DND-41 (cell line): ENCODE measurements at regions not wholly inside any gene's neighbourhood (a gene's known extent, or its start where the extent isn't known, plus 50 kb on each side); places are given as distances from the start of the nearest gene placed in this dataset.

ENCODE experiments used
- ATAC-seq: fragments of 200-7000 bp; cut with Tn5 transposase; 3 replicates; pipeline ENCODE4 v1.9.1; 2021; ENCODE audit warnings: low read depth; ENCODE audit not compliant: insufficient read depth
- DNase-seq: peaks from one replicate; pipeline ENCODE4 v3.0.0-alpha.2; 2020
- H2AFZ ChIP-seq: 2 replicates; pipeline ENCODE4 v1.6.0; 2012; ENCODE audit warnings: low read depth, low read length
- H3K27ac ChIP-seq: 2 replicates; pipeline ENCODE4 v1.5.1; 2012; ENCODE audit warnings: low read length, inconsistent platforms
- H3K27me3 ChIP-seq: fragments of 200-600 bp; sonication (generic); 2 replicates; pipeline ENCODE4 v1.6.0; 2012; ENCODE audit warnings: low read length, mild to moderate bottlenecking, inconsistent platforms; ENCODE audit not compliant: insufficient read depth, poor library complexity
- H3K36me3 ChIP-seq: 2 replicates; pipeline ENCODE4 v1.5.1; 2012; ENCODE audit warnings: low read length, inconsistent platforms; ENCODE audit not compliant: insufficient read depth
- H3K4me1 ChIP-seq: 2 replicates; pipeline ENCODE4 v1.5.1; 2012; ENCODE audit warnings: mild to moderate bottlenecking, low read length; ENCODE audit not compliant: insufficient read depth
- H3K4me2 ChIP-seq: 2 replicates; pipeline ENCODE4 v1.6.0; 2012; ENCODE audit warnings: mild to moderate bottlenecking, moderate library complexity, low read length, inconsistent platforms; ENCODE audit not compliant: insufficient read depth
- H3K4me3 ChIP-seq, 2 experiments: fragments of 200-600 bp in 1 of 2; shearing (Covaris generic) in 1 of 2; 2 replicates each; pipeline ENCODE4 v1.5.1; 2012 to 2016; ENCODE audit warnings: inconsistent platforms in 2 of 2, low read length in 2 of 2, mild to moderate bottlenecking in 2 of 2, low read depth in 1 of 2, moderate library complexity in 1 of 2
- H3K79me2 ChIP-seq: 2 replicates; pipeline ENCODE4 v1.6.0; 2012; ENCODE audit warnings: low read length, inconsistent platforms; ENCODE audit not compliant: insufficient read depth
- H3K9ac ChIP-seq: 2 replicates; pipeline ENCODE4 v1.6.0; 2012; ENCODE audit warnings: low read depth, mild to moderate bottlenecking, inconsistent platforms, low read length, moderate library complexity
- H3K9me3 ChIP-seq: 2 replicates; pipeline ENCODE4 v1.5.1; 2012; ENCODE audit warnings: low read length, moderate library complexity, mild to moderate bottlenecking, inconsistent platforms; ENCODE audit not compliant: insufficient read depth, severe bottlenecking
- H4K20me1 ChIP-seq: 2 replicates; pipeline ENCODE4 v1.6.0; 2012; ENCODE audit warnings: low read length; ENCODE audit not compliant: insufficient read depth
- CTCF ChIP-seq: IDR thresholded peaks from 2 replicates; pipeline ENCODE4 v1.5.1; 2012; ENCODE audit warnings: borderline replicate concordance, low read length, moderate library complexity, mild to moderate bottlenecking; ENCODE audit not compliant: poor library complexity, severe bottlenecking; ENCODE audit errors: extremely low read depth
- EZH2 ChIP-seq: IDR thresholded peaks from 3 replicates; pipeline ENCODE4 v1.6.1; 2012; ENCODE audit warnings: borderline replicate concordance, low read depth, mild to moderate bottlenecking, moderate library complexity, low read length, inconsistent platforms; ENCODE audit not compliant: severe bottlenecking

- no peak overlapping the region for H3K27ac ChIP-seq
- no peaks in the 10 kb centered on the region for H3K4me1 ChIP-seq
- no peak overlapping the region for H3K4me3 ChIP-seq
- H2AFZ ChIP-seq: no peak overlapping the region
- no peaks in the 10 kb centered on the region for H3K9me3 ChIP-seq
- no peaks in the 10 kb centered on the region for H3K27me3 ChIP-seq
- no peak overlapping the region for H3K9ac ChIP-seq
- no peak overlapping the region for H3K4me2 ChIP-seq
- ATAC-seq (no peak), DNase-seq (no peak)
- H3K36me3 ChIP-seq: no peaks in the 10 kb centered on the region
- no peak for TF ChIP-seq EZH2
- TF ChIP-seq CTCF: no peak
- no peaks in the 10 kb centered on the region for H3K79me2 ChIP-seq
- no peaks in the 10 kb centered on the region for H4K20me1 ChIP-seq
Measured at GRCh38 chr2:188835821-188836220, 138.4 kb upstream of the COL3A1 start.

- H3K4me1 ChIP-seq: no peaks in the 10 kb centered on the region
- no peak overlapping the region for H2AFZ ChIP-seq
- H4K20me1 ChIP-seq: no peaks in the 10 kb centered on the region
- no peak overlapping the region for H3K4me3 ChIP-seq
- DNase-seq: no peak
- TF ChIP-seq EZH2 (no peak), CTCF (no peak)
- no peak overlapping the region for H3K9ac ChIP-seq
- H3K36me3 ChIP-seq: no peaks in the 10 kb centered on the region
- H3K4me2 ChIP-seq: no peak overlapping the region
- no peak for ATAC-seq
- no peaks in the 10 kb centered on the region for H3K9me3 ChIP-seq
- H3K79me2 ChIP-seq: no peaks in the 10 kb centered on the region
- no peaks in the 10 kb centered on the region for H3K27me3 ChIP-seq
- no peak overlapping the region for H3K27ac ChIP-seq
Measured at GRCh38 chr2:188845692-188846091, 128.5 kb upstream of the COL3A1 start.

- TF ChIP-seq CTCF (no peak), EZH2 (no peak)
- Histone ChIP-seq H3K4me2 (no peak overlapping the region), H3K9ac (no peak overlapping the region), H3K4me3 (no peak overlapping the region), H3K79me2 (no peaks in the 10 kb centered on the region), H4K20me1 (no peaks in the 10 kb centered on the region), H2AFZ (no peak overlapping the region), H3K9me3 (no peaks in the 10 kb centered on the region), H3K27me3 (no peaks in the 10 kb centered on the region), H3K36me3 (no peaks in the 10 kb centered on the region), H3K27ac (no peak overlapping the region), H3K4me1 (no peaks in the 10 kb centered on the region)
- no peak for ATAC-seq
- DNase-seq: no peak
Measured at GRCh38 chr2:188848887-188849435, 125.2 kb upstream of the COL3A1 start.

GRCh38 chr2:188850786-188851185, 123.4 kb upstream of the COL3A1 start:
- TF ChIP-seq EZH2 (no peak), CTCF (no peak)

More at GRCh38 chr2:188850786-188851185, 123.4 kb upstream of the COL3A1 start:
- no peaks in the 10 kb centered on the region for H3K4me1 ChIP-seq
- no peak overlapping the region for H3K27ac ChIP-seq
- no peaks in the 10 kb centered on the region for H3K79me2 ChIP-seq
- no peaks in the 10 kb centered on the region for H3K9me3 ChIP-seq
- no peak for DNase-seq
- H4K20me1 ChIP-seq: no peaks in the 10 kb centered on the region
- no peaks in the 10 kb centered on the region for H3K36me3 ChIP-seq
- H3K4me3 ChIP-seq: no peak overlapping the region
- H3K9ac ChIP-seq: no peak overlapping the region
- H3K27me3 ChIP-seq: no peaks in the 10 kb centered on the region
- H2AFZ ChIP-seq: no peak overlapping the region
- no peak for ATAC-seq
- H3K4me2 ChIP-seq: no peak overlapping the region
